Left lung (tissue), 4 donors: ENCODE measurements at regions not wholly inside any gene's neighbourhood (a gene's known extent, or its start where the extent isn't known, plus 50 kb on each side); places are given as distances from the start of the nearest gene placed in this dataset.

Source experiments
- ATAC-seq: fragments of 200-7000 bp; cut with Tn5 transposase; one replicate; pipeline ENCODE4 v1.9.1; 2020; ENCODE audit warnings: moderate library complexity
- DNase-seq, 4 donors: peaks; one replicate each; pipeline ENCODE4 v3.0.0-alpha.2; 2013 to 2020
- H3K27ac ChIP-seq, 2 donors: fragments of 200-600 bp; sonication (generic) in 1 of 2; one replicate each; pipeline versions ENCODE4 v1.5.0 to v1.8.0; 2020 to 2021
- H3K27me3 ChIP-seq, 2 donors: fragments of 200-600 bp; sonication (generic) in 1 of 2; one replicate each; pipeline versions ENCODE4 v1.5.0 to v1.8.0; 2020 to 2021
- H3K36me3 ChIP-seq, 2 donors: fragments of 200-600 bp; sonication (generic) in 1 of 2; one replicate each; pipeline versions ENCODE4 v1.5.0 to v1.8.0; 2020 to 2021
- H3K4me1 ChIP-seq, 2 donors: fragments of 200-600 bp; one replicate each; pipeline ENCODE4 v1.8.0; 2021
- H3K4me3 ChIP-seq, 2 donors: fragments of 200-600 bp; sonication (generic) in 1 of 2; one replicate each; pipeline versions ENCODE4 v1.5.0 to v1.8.0; 2020 to 2021; ENCODE audit warnings: mild to moderate bottlenecking in 1 of 2
- H3K9me3 ChIP-seq, 2 donors: fragments of 200-600 bp; sonication (generic) in 1 of 2; one replicate each; pipeline versions ENCODE4 v1.5.0 to v1.8.0; 2020 to 2021
- CTCF ChIP-seq, 2 donors: fragments of 200-600 bp; sonication (generic) in 1 of 2; IDR thresholded peaks; one replicate each; pipeline versions ENCODE4 v1.5.0 to v1.8.0; 2021; ENCODE audit warnings: antibody characterized with exemption in 2 of 2
- intact Hi-C, 2 donors: fragments of 100-400 bp; cut with DNase I; formaldehyde crosslinking; loops; one replicate each; pipeline versions ENCODE4 v1.11.2 to v1.14.2; 2022
- donor health status: DM: no; HTN: yes; CAD: no.
- donor health status: DM: no; HTN: no; CAD: no.

GRCh38 chr4:165788686-165789463 lies 84.2 kb upstream of the TLL1 start:
- DNase-seq = no peak
- no peak overlapping the region for H3K4me3 ChIP-seq
- H3K9me3 ChIP-seq = no peaks in the 10 kb centered on the region

GRCh38 chr4:165793236-165793635 lies 79.8 kb upstream of the TLL1 start:
- H3K4me3 ChIP-seq = no peak overlapping the region
- no peaks in the 10 kb centered on the region for H3K36me3 ChIP-seq
- no peaks in the 10 kb centered on the region for H3K27me3 ChIP-seq
- no peak for TF ChIP-seq CTCF (IDR thresholded peaks at IDR 0.05)
- H3K27ac ChIP-seq = no peak overlapping the region
- ATAC-seq = no peak
- DNase-seq = no peak
- H3K4me1 ChIP-seq = no peaks in the 10 kb centered on the region
- intact Hi-C loops = no loop called here
- H3K9me3 ChIP-seq = no peaks in the 10 kb centered on the region

More at GRCh38 chr4:165788686-165789463, 84.2 kb upstream of the TLL1 start:
- Histone ChIP-seq H3K27me3 (no peaks in the 10 kb centered on the region), H3K36me3 (no peaks in the 10 kb centered on the region), H3K27ac (no peak overlapping the region), H3K4me1 (no peaks in the 10 kb centered on the region)
- ATAC-seq = no peak
- TF ChIP-seq CTCF (IDR thresholded peaks at IDR 0.05) = no peak
- intact Hi-C loops = no loop called here

- Histone ChIP-seq H3K9me3 (no peaks in the 10 kb centered on the region), H3K36me3 (no peaks in the 10 kb centered on the region), H3K4me3 (no peak overlapping the region), H3K27me3 (no peaks in the 10 kb centered on the region), H3K27ac (no peak overlapping the region), H3K4me1 (no peaks in the 10 kb centered on the region)
- DNase-seq (no peak), ATAC-seq (no peak)
- TF ChIP-seq CTCF (IDR thresholded peaks at IDR 0.05) = no peak
- intact Hi-C loops = no loop called here
Measured at GRCh38 chr4:165794834-165795233, 78.2 kb upstream of the TLL1 start.

DNA sequence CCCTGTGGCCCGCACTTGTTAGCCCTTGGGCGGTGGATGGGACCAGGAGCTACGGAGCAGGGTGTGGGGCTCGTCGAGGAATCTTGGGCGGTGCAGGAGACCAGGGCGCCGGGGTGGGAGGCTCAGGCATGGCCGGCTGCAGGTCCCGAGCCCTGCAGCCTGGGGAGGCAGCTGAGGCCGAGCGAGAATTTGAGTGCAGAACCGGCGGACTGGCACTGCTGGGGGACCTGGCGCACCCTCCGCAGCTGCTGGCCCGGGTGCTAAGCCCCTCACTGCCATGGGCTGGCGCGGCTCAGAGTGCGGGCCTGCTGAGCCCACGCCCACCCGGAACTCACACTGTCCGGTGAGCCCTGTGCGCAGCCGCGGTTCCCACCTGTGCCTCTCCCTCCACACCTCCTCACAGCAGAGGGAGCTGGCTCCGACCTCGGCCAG lies 73.6 kb upstream of the TLL1 start:
- H3K27me3 ChIP-seq = no peaks in the 10 kb centered on the region
- peak in 1 of 4 donors; percentile 65 for DNase-seq
- no peaks in the 10 kb centered on the region for H3K9me3 ChIP-seq
- no peak for TF ChIP-seq CTCF (IDR thresholded peaks at IDR 0.05)
- H3K4me3 ChIP-seq = no peak overlapping the region
- intact Hi-C loops = no loop called here
- H3K4me1 ChIP-seq = no peaks in the 10 kb centered on the region
- no peak overlapping the region for H3K27ac ChIP-seq
- ATAC-seq = no peak
- H3K36me3 ChIP-seq = no peaks in the 10 kb centered on the region

GRCh38 chr4:165802452-165802851 lies 70.6 kb upstream of the TLL1 start:
- Histone ChIP-seq H3K36me3 (no peaks in the 10 kb centered on the region), H3K9me3 (no peaks in the 10 kb centered on the region), H3K4me1 (no peaks in the 10 kb centered on the region), H3K4me3 (no peak overlapping the region), H3K27me3 (no peaks in the 10 kb centered on the region), H3K27ac (no peak overlapping the region)
- no peak for TF ChIP-seq CTCF (IDR thresholded peaks at IDR 0.05)
- no peak for ATAC-seq
- no peak for DNase-seq
- intact Hi-C loops = no loop called here
